ENCODE measurements at regions not wholly inside any gene's neighbourhood (a gene's known extent, or its start where the extent isn't known, plus 50 kb on each side); places are given as distances from the start of the nearest gene placed in this dataset.

DNA sequence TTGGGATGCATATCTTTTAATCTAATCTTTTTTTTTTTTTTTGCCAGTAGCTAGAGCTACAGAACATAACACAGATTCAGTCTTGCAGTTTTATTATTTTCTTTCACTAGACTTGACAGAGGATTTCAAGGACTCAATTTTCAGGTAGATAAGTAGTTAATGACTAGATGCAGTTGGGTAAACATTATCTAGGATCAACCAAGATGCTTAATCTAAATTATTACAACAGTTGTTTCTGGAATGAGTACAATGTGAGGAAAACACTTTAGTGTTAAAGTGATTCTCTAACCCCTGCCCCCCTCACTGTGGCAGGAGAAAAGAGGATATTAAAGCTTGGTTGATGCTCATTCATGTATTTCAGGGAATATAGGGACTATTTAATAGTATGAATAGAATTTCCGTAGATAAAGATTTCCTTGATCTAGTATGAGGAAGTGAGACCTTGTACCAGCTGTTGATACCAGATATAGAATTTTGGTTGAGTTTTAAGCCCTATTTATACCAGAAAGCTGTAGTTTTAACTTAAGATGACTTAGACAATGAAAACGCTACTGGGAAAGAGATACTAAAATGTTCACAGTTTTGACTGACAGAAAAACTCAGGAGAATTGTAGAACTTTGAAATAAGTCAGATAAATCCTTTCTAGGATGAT, 389.0 kb upstream of the C2CD4B start:
- DNase-seq, result no peak

- no peak for DNase-seq
Observed at GRCh38 chr15:62558640-62559380, 393.7 kb upstream of the C2CD4B start.

DNA sequence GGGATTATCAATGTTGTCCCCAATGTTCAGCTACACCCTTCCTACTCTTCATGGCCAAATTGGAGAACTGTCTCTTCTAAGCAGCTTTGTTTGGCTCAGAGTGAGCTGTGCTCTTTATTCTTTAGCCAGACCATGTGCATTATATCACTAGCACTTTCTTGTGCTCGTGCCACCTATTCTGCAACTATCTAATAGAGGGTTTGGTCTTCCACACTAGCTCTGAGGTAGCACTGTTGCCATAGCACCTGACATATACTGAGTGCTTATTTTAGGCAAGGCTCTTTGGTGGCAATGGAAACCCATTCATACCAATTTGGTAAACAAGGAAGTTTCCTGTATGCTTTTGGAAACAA, 394.3 kb upstream of the C2CD4B start:
- DNase-seq, result no peak

DNA sequence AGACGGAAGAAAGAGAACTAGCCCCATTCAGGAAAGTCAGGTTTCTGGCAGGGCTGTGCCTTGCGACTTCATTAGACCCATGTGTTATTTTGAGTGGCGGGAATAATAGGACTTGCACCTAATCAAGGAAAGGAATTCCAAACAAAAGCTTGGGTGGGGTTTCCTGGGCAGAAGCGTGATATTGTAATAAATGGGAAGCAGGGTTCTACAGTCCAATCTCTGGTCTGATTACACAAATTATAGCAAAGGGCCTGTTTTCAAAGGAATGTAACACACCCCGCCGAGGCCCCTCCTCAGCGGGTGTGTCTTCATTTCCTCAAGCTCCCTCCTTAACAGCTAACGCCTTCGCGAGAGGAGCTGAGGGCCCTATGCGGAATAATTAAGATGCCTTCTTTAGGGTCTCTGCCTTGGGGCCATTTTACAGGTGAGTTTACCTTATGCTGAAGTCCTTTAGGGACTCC, 396.0 kb upstream of the C2CD4B start:
- no peak for DNase-seq

GRCh38 chr15:62561571-62561970, 396.5 kb upstream of the C2CD4B start:
- DNase-seq, result no peak

- no peak for DNase-seq
Observed at GRCh38 chr15:62564886-62565633, 400.0 kb upstream of the C2CD4B start.

DNA sequence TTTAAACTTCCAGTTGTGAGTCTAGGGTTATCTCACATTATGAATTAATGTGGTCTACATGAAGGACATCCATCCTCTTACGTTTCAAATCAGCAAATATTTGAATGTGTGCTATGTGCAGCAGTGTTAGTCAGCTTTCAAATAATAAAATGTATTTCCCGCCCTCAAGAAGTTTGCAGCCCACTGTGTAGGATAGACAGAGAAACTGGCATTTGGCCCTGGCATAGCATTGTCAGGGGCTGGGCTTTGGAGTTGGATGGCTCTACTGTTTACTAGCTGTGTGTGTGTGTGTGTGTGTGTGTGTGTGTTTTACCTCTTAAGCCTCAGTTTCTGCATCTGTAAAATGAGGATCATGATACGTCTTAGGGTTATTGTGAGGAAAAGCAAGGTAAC, 400.5 kb upstream of the C2CD4B start:
- no peak for DNase-seq

- no peak for DNase-seq
Observed at GRCh38 chr15:62566248-62566647, 401.2 kb upstream of the C2CD4B start.

GRCh38 chr15:62567501-62567900, 402.4 kb upstream of the C2CD4B start:
- DNase-seq, result no peak

GRCh38 chr15:62568004-62568403, 402.9 kb upstream of the C2CD4B start:
- no peak for DNase-seq

GRCh38 chr15:62568702-62569101, 403.6 kb upstream of the C2CD4B start:
- DNase-seq, result no peak

DNA sequence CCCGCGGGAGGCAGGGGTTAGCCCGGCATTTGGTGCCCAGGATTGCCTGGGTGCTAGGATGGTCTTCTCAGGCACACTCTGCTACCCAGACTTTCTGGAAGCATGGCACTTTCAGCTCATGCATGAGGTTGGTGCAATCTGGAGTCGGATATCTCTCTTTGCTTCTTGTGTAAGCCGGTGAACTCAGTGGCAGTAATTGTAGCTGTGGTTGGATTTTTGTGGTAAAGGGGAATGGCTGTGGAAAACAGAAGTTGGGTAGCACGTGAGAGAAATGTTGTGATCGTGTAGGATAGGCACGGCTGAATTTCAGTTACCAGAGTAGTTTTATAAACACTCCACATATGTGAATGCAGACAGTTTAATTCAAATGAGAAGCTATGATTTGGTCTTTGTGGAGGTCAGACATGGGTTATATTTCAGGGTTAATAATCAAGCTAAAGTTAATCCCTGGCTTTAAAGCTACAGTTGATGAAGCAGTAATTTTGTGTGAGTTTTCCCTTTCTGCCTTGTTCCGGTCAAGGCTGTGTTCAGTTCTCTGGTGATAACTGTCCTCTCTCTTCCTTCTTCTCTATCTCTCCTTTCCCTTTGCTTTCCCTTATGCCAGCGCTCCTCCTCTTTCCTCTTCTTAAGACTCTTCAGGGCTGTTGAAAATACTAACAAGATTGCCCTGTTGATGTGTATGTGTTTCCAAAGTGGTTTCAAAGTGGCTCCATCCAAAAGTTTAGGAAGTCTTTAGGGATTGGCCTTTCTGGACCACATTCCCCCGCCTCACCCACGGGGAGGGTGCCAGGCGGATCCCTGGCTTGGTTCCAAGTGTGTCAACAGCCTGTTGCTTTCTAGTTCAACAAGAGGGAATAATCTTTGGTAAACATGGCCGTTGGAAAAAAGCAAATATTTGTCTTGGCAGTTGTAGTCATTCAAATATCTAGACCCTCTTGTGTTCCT, 404.6 kb upstream of the C2CD4B start:
- no peak for DNase-seq

DNA sequence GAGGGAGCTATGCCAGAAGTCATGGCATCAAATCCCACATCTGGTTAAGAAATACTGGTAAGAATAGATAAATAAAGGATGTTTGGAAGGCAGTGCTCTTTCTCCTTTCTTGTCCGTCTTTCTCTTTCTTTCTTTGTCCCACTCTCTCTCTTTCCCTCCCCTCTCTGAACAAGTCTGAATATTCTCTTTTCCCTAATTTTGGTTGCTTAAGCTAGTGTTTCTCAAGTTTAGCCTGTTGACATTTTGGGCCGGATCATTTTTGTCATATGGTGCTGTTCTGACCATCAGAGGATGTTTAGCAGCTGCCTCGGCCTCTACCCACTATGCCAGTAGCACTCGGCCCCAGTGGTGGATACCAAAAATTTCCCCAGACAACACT, 405.3 kb upstream of the C2CD4B start:
- no peak for DNase-seq

DNA sequence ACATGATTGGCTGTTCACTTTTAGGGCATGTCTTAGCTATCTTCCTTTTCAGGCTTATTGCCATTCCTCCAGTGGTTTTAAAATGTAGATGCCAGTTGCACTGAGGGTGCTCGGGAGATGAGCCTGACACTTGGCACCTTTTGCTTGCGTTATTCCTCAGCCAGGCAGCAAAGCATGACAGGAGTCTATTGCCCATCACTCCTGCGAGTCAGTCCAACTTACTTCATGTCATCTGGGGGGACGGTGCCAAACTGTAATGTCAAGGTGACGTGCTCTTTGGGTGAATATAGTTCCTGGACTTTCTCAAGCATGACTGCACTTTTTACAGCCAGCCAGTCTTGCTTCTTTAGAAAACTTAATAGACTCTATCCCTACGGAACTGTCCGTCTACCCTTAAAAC, 406.0 kb upstream of the C2CD4B start:
- DNase-seq, result no peak

DNA sequence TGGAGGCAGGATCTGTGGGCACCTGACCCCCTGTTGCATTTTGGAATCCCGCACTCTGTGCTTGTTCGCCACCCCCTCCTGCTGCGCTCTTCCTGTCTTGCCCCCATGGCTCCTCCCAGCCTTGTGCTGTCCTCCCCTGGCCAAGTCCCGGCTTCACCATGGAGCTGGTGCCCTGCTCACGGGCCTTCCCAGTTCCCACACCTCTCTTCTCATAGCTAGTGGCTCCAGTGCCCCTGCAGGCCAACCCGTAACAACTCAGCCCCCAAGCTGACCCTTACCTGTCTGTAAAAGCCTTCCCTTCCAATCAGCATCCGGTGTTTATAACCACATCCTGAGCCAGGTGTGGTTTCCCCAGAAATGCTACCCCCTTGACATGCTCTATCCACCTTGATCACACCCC, 407.7 kb upstream of the C2CD4B start:
- DNase-seq, result no peak

DNA sequence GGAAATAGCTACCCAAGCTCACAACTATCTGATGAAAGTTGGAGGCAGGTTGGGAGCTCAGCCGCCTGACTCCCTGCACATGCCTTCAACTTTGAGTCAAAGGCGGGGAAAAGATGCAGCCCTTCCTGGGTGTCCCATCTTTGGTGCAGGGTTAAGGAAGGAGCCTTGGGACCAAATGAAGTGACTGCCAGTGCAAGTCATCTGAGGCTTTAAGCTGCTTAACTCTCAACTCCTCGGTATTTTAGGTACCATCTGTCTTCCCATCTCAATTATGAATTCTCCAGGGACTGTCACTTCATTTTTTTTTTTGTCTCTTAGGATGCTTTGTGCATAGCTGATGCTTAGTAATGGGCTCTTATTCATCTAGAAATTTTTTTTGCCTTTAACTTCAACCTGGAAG, 408.8 kb upstream of the C2CD4B start:
- DNase-seq, result no peak

DNA sequence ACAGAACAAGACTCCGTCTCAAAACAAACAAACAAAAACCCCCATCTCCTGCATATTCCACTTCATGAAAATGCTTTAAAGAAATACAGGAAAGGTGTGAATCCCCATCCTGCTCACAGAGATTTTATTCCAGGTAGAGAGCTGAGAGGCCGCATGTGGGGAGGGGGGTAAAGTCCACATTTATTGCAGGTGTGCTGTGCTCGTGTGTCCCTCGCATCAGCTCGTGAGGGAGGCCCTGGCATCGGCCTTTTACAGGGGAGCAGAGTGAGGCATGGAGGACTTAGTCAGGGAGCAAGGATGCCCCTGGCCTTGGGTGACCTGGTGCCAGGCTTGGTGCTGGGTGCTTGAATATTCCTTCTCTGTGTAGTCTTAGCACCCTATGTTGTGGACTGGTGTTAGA, 413.5 kb upstream of the C2CD4B start:
- no peak for DNase-seq

- DNase-seq, result no peak
Observed at GRCh38 chr15:62578960-62579359, 413.9 kb upstream of the C2CD4B start.

DNA sequence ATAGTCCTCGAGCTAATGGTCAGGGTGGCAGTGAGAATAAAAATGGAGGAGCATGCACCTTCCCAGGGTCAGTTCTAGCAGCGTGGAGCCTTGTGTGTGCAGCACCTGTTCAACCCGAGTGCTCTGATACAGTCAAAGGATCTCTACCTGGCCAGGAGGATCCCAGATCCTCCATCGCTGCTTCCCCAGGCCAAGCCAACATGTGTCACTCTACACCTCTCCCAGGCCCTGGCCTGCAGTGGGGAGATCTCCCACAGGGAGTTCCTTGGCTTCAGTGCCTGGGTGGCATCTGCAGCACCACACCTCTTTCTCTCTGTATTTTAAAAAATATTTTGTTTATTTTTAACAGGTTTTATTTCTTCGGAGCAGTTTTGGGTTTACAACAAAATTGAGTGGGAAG, 414.8 kb upstream of the C2CD4B start:
- no peak for DNase-seq

GRCh38 chr15:62582580-62582979, 417.5 kb upstream of the C2CD4B start:
- no peak for DNase-seq

- no peak for DNase-seq
Observed at GRCh38 chr15:62584301-62585235, 419.5 kb upstream of the C2CD4B start.

Data from cerebellar nuclear complex (tissue), 1 donor.